ENCODE measurements at regions not wholly inside any gene's neighbourhood (a gene's known extent, or its start where the extent isn't known, plus 50 kb on each side); places are given as distances from the start of the nearest gene placed in this dataset.
"Not testable (repeated sequence)": the region's sequence is repeated elsewhere in the genome, so short reads cannot be mapped to it uniquely, and the experiment has no call there.

GRCh38 chr21:16457498-16457897 is 727.7 kb downstream of the USP25 start:
- POLR2A ChIA-PET: no interaction called here
- Histone ChIP-seq H3K9me3 (ENCODE audit: low read length) (no peaks in the 10 kb centered on the region), H3K36me3 (ENCODE audit: insufficient read depth, low read length) (no peaks in the 10 kb centered on the region), H3K27me3 (ENCODE audit: insufficient read depth, low read length, poor library complexity, severe bottlenecking) (no peaks in the 10 kb centered on the region), H3K4me3 (ENCODE audit: low read length) (no peak overlapping the region), H3K27ac (ENCODE audit: low read depth, low read length) (no peak overlapping the region), H3K4me1 (ENCODE audit: insufficient read depth, low read length) (no peaks in the 10 kb centered on the region)
- H3K4me3 Mint-ChIP-seq: no peak overlapping the region
- no peak for DNase-seq
- H3K36me3 Mint-ChIP-seq: no peaks in the 10 kb centered on the region
- CTCF ChIA-PET: no interaction called here
- no peak overlapping the region for H3K27ac Mint-ChIP-seq
- no peaks in the 10 kb centered on the region for H3K4me1 Mint-ChIP-seq
- no peaks in the 10 kb centered on the region for H3K27me3 Mint-ChIP-seq
- peaks cover 3 to 15% (median 5%) of the 10 kb centered on the region in 5 donors for H3K9me3 Mint-ChIP-seq

GRCh38 chr21:16460936-16461335 is 731.2 kb downstream of the USP25 start:
- H3K27ac Mint-ChIP-seq: no peak overlapping the region
- no peaks in the 10 kb centered on the region for H3K27me3 Mint-ChIP-seq
- Histone ChIP-seq H3K27me3 (ENCODE audit: insufficient read depth, low read length, poor library complexity, severe bottlenecking) (no peaks in the 10 kb centered on the region), H3K36me3 (ENCODE audit: insufficient read depth, low read length) (no peaks in the 10 kb centered on the region), H3K4me3 (ENCODE audit: low read length) (no peak overlapping the region), H3K27ac (ENCODE audit: low read depth, low read length) (no peak overlapping the region), H3K4me1 (ENCODE audit: insufficient read depth, low read length) (no peaks in the 10 kb centered on the region), H3K9me3 (ENCODE audit: low read length) (no peaks in the 10 kb centered on the region)
- H3K4me1 Mint-ChIP-seq: no peaks in the 10 kb centered on the region
- H3K36me3 Mint-ChIP-seq: no peaks in the 10 kb centered on the region
- POLR2A ChIA-PET: no interaction called here
- H3K9me3 Mint-ChIP-seq: peaks cover 4 to 12% (median 7%) of the 10 kb centered on the region in 5 donors
- CTCF ChIA-PET: no interaction called here
- no peak overlapping the region for H3K4me3 Mint-ChIP-seq
- no peak for DNase-seq

- DNase-seq; H3K4me3 Mint-ChIP-seq; H3K36me3 ChIP-seq (ENCODE audit: insufficient read depth, low read length); H3K27me3 ChIP-seq (ENCODE audit: insufficient read depth, low read length, poor library complexity, severe bottlenecking); H3K4me1 ChIP-seq (ENCODE audit: insufficient read depth, low read length); H3K4me3 ChIP-seq (ENCODE audit: low read length); H3K4me1 Mint-ChIP-seq; H3K9me3 ChIP-seq (ENCODE audit: low read length); H3K27ac ChIP-seq (ENCODE audit: low read depth, low read length); H3K27ac Mint-ChIP-seq; POLR2A ChIA-PET; H3K36me3 Mint-ChIP-seq; H3K27me3 Mint-ChIP-seq: not testable (repeated sequence)
- H3K9me3 Mint-ChIP-seq: peaks cover 0 to 19% (median 7%) of the 10 kb centered on the region in 5 donors
- CTCF ChIA-PET: interaction anchor here (1.0 to 1.3 kb wide), 2 partner anchors 9 to 14 kb away, joined by 3 read pairs; no protein-coding TSS in a partner anchor
Measured at GRCh38 chr21:16464211-16464889, 734.6 kb downstream of the USP25 start.

GRCh38 chr21:16468184-16468583 is 738.4 kb downstream of the USP25 start:
- Mint-ChIP-seq H3K36me3 (no peaks in the 10 kb centered on the region), H3K4me1 (no peaks in the 10 kb centered on the region), H3K27ac (no peak overlapping the region), H3K4me3 (no peak overlapping the region), H3K27me3 (peaks cover 0 to 1% of the 10 kb centered on the region in 2 donors), H3K9me3 (peaks cover 2 to 24% (median 6%) of the 10 kb centered on the region in 5 donors)
- H3K27me3 ChIP-seq (ENCODE audit: insufficient read depth, low read length, poor library complexity, severe bottlenecking): no peaks in the 10 kb centered on the region
- ChIA-PET POLR2A (no interaction called here), CTCF (no interaction called here)
- no peaks in the 10 kb centered on the region for H3K4me1 ChIP-seq (ENCODE audit: insufficient read depth, low read length)
- H3K9me3 ChIP-seq (ENCODE audit: low read length): no peaks in the 10 kb centered on the region
- H3K4me3 ChIP-seq (ENCODE audit: low read length): no peak overlapping the region
- no peak for DNase-seq
- no peak overlapping the region for H3K27ac ChIP-seq (ENCODE audit: low read depth, low read length)
- no peaks in the 10 kb centered on the region for H3K36me3 ChIP-seq (ENCODE audit: insufficient read depth, low read length)

- Histone ChIP-seq H3K27ac (ENCODE audit: low read depth, low read length) (no peak overlapping the region), H3K4me3 (ENCODE audit: low read length) (no peak overlapping the region), H3K36me3 (ENCODE audit: insufficient read depth, low read length) (no peaks in the 10 kb centered on the region), H3K9me3 (ENCODE audit: low read length) (no peaks in the 10 kb centered on the region), H3K4me1 (ENCODE audit: insufficient read depth, low read length) (no peaks in the 10 kb centered on the region), H3K27me3 (ENCODE audit: insufficient read depth, low read length, poor library complexity, severe bottlenecking) (no peaks in the 10 kb centered on the region)
- Mint-ChIP-seq H3K4me3 (no peak overlapping the region), H3K36me3 (no peaks in the 10 kb centered on the region), H3K9me3 (peaks cover 0 to 18% (median 3%) of the 10 kb centered on the region in 5 donors), H3K27me3 (no peaks in the 10 kb centered on the region), H3K27ac (no peak overlapping the region), H3K4me1 (no peaks in the 10 kb centered on the region)
- POLR2A ChIA-PET: no interaction called here
- DNase-seq: no peak
- CTCF ChIA-PET: no interaction called here
Measured at GRCh38 chr21:16473988-16474387, 744.2 kb downstream of the USP25 start.

GRCh38 chr21:16476056-16476825 is 746.5 kb downstream of the USP25 start:
- DNase-seq: no peak
- no peaks in the 10 kb centered on the region for H3K27me3 Mint-ChIP-seq
- Histone ChIP-seq H3K27ac (ENCODE audit: low read depth, low read length) (no peak overlapping the region), H3K9me3 (ENCODE audit: low read length) (no peaks in the 10 kb centered on the region), H3K27me3 (ENCODE audit: insufficient read depth, low read length, poor library complexity, severe bottlenecking) (no peaks in the 10 kb centered on the region), H3K4me1 (ENCODE audit: insufficient read depth, low read length) (no peaks in the 10 kb centered on the region), H3K4me3 (ENCODE audit: low read length) (no peak overlapping the region), H3K36me3 (ENCODE audit: insufficient read depth, low read length) (no peaks in the 10 kb centered on the region)
- POLR2A ChIA-PET: no interaction called here
- H3K9me3 Mint-ChIP-seq: peaks cover 2 to 18% (median 4%) of the 10 kb centered on the region in 5 donors
- H3K4me3 Mint-ChIP-seq: no peak overlapping the region
- no peaks in the 10 kb centered on the region for H3K4me1 Mint-ChIP-seq
- CTCF ChIA-PET: no interaction called here
- no peak overlapping the region for H3K27ac Mint-ChIP-seq
- no peaks in the 10 kb centered on the region for H3K36me3 Mint-ChIP-seq

- H3K27me3 Mint-ChIP-seq: no peaks in the 10 kb centered on the region
- no peak overlapping the region for H3K4me3 Mint-ChIP-seq
- no peaks in the 10 kb centered on the region for H3K36me3 Mint-ChIP-seq
- Histone ChIP-seq H3K36me3 (ENCODE audit: insufficient read depth, low read length) (no peaks in the 10 kb centered on the region), H3K4me3 (ENCODE audit: low read length) (no peak overlapping the region), H3K27ac (ENCODE audit: low read depth, low read length) (no peak overlapping the region), H3K4me1 (ENCODE audit: insufficient read depth, low read length) (no peaks in the 10 kb centered on the region), H3K9me3 (ENCODE audit: low read length) (no peaks in the 10 kb centered on the region), H3K27me3 (ENCODE audit: insufficient read depth, low read length, poor library complexity, severe bottlenecking) (no peaks in the 10 kb centered on the region)
- no peak overlapping the region for H3K27ac Mint-ChIP-seq
- peaks cover 0 to 20% (median 4%) of the 10 kb centered on the region in 5 donors for H3K9me3 Mint-ChIP-seq
- no peak for DNase-seq
- POLR2A ChIA-PET: no interaction called here
- H3K4me1 Mint-ChIP-seq: no peaks in the 10 kb centered on the region
- CTCF ChIA-PET: no interaction called here
Measured at GRCh38 chr21:16488042-16488441, 758.3 kb downstream of the USP25 start.

GRCh38 chr21:16492356-16492755 is 762.6 kb downstream of the USP25 start:
- H3K36me3 Mint-ChIP-seq: no peaks in the 10 kb centered on the region
- H3K4me3 Mint-ChIP-seq: no peak overlapping the region
- no peak overlapping the region for H3K27ac Mint-ChIP-seq
- Histone ChIP-seq H3K4me3 (ENCODE audit: low read length) (no peak overlapping the region), H3K27ac (ENCODE audit: low read depth, low read length) (no peak overlapping the region), H3K36me3 (ENCODE audit: insufficient read depth, low read length) (no peaks in the 10 kb centered on the region), H3K9me3 (ENCODE audit: low read length) (no peaks in the 10 kb centered on the region), H3K27me3 (ENCODE audit: insufficient read depth, low read length, poor library complexity, severe bottlenecking) (no peaks in the 10 kb centered on the region), H3K4me1 (ENCODE audit: insufficient read depth, low read length) (no peaks in the 10 kb centered on the region)
- POLR2A ChIA-PET: no interaction called here
- no peak for DNase-seq
- H3K9me3 Mint-ChIP-seq: peaks cover 0 to 17% (median 5%) of the 10 kb centered on the region in 5 donors
- no peaks in the 10 kb centered on the region for H3K27me3 Mint-ChIP-seq
- CTCF ChIA-PET: no interaction called here
- H3K4me1 Mint-ChIP-seq: no peaks in the 10 kb centered on the region

All from CD8-positive, alpha-beta memory T cell (primary cell).